GM19035 (cell line): ENCODE measurements at regions not wholly inside any gene's neighbourhood (a gene's known extent, or its start where the extent isn't known, plus 50 kb on each side); places are given as distances from the start of the nearest gene placed in this dataset.

Source experiments
- ATAC-seq: cut with Tn5 transposase; IDR thresholded peaks from one replicate; pipeline ENCODE4 v1.9.1; 2021; ENCODE audit not compliant: unreplicated experiment

DNA sequence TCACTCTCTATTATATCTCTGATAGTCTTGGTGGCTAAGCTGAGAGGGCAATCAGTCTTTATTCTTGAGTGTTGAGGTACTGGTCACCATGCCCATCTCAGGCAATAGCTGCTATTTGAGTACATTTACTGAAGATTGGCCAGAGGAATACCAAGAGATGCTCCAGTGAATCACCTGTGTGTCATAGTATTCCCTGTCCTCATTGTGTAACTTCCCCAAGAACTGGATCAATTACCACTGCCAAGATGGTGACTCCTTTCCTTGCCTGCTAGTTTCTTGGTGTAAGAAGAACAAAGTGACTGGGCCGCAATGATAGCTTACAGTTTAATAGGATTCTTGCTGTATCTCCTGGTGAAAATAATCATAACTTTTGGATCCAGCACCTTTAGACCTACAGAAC, 418.7 kb upstream of the KIF2A start:
- no peak for ATAC-seq

DNA sequence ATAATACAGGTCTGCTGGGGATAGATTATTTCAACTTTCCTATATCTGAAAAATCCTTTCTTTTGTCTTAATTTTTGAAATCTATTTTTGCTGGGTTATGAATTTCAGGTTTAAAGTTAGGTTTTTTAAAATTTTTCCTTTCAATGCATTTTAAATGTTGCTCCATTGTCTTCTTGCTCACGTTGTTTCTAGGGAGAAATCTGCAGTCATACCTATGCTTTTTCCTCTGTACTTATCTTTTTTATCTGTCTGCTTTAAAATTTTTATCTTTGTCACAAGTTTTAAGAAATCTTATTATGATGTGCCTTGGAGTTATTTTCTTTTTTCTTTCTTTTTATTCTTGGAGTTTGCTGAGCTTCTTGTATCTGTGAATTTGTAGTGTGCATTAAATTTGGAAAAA, 412.0 kb upstream of the KIF2A start:
- ATAC-seq = no peak

DNA sequence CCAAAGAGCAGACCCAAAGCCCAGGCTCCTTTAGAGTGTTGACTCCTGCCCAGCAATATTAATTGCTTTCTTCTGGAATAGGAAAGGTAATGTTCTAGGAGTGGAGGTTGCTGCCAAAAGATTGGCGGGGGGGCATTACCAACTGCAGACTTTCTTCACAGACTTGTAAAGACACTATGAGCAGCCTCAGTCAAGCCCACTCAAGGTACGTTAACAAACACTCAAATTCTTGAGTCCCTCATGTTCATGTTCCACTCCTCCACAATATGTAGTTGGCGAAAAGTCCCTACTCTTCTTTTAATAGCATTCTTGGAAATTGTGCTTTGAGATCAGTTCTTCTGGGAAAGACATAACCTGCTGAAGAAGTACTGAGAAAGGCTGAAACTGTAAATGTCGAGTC, 409.2 kb upstream of the KIF2A start:
- ATAC-seq = no peak

DNA sequence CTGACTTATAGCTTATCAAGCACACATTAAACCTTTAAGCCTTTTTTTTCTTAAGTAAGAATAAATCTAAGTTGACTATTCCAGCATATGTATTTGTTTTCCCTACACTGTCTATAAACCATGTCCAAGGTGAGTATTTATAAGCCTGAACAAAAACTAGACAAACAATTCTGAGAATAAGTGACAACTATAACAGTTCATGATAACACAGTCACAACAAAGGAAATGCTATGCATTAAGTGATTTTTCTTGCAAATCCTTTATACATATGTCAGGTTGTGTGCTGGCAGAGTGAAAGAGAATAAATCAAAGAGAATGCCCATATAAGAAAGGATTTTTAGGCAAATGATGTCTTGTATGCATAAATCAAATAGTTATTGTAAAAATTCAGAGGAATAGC, 408.8 kb upstream of the KIF2A start:
- ATAC-seq = no peak

DNA sequence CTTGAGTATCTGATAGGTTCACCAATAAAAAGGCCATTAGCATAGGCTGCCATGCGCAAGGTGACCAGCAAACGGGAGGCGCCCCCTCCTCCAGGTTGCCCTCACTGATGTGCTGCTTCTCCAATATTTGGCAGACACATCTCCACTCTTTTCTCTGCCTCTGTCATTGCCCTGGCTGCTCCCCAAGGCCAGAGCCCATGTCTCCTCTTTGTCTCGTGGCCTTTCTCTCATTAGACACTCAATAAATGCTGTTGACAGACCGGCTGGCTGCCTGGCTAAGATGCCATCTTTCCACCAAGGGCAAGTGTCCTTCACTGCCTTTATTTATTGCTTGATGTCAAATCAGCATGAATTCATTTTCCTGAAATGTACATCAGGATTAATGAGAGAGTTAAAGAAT, 404.0 kb upstream of the KIF2A start:
- ATAC-seq = no peak

DNA sequence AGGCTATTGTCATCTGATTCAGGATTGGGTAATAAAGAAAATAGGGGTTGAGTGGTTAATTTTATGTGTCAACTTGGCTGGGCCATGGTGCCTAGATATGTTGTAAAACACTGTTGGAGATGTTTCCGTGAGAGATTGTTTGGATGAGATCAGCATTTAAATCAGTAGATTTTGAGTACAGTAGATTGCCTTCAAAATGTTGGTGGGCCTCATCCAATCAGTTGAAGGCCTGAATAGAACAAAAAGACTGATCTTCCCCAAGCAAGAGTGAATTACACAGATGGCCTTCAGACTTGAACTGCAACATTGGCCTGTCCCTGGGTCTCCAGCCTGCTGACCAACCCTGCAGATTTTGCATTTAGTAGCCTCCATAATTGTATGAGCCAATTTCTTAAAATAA, 401.3 kb upstream of the KIF2A start:
- ATAC-seq = no peak

DNA sequence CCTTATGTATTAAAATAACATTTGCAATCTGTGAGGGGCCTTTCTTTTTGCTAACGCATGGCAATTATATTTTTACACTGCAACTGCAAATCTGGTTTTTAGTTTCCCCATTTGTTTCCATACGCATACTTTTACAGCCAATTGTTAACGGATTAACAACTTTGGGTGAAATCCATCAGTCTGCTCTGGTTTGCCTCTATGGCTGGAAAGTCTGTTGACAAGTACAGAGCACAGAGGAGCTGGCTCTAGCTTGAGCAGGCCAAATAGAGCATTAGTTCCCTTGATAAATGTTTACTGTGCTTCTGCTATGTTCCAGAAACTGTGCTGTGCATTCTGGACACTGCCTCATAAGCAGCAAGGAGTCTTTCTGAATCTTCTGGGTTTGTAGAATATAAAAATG, 400.4 kb upstream of the KIF2A start:
- ATAC-seq = no peak

DNA sequence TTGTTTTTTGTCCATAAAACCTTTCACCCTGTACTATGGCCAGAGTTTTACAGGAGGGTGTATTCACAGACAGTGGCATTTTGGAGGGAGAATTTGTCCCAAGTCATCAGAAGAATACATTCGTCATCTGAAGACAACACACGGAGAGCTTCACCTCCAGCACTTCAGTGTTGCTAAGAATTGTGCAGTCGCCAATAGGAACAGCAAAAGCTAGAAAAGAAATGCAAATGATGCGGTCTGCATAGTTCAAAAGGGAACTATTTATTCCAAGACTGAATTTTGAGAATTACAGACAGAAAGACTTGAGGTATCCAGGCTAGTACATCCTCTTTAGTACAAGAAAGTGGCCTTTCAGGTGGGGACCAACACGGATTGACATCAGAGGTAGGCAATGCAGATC, 399.2 kb upstream of the KIF2A start:
- no peak for ATAC-seq

DNA sequence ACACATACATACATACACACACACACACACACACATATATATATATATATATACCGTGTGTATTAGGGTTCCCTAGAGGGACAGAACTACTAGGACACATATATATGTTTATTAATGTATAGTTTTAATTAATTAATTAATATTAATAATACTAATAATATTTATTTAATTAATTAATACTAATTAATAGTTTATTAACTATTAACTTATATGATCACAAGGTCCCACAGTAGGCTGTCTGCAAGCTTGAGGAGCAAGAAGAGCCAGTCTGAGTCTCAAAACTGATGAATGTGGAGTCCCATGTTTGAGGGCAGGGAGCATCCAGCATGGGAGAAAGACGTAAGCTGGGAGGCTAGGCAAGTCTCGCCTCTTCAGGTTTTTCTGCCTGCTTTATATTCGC, 398.0 kb upstream of the KIF2A start:
- ATAC-seq = no peak

DNA sequence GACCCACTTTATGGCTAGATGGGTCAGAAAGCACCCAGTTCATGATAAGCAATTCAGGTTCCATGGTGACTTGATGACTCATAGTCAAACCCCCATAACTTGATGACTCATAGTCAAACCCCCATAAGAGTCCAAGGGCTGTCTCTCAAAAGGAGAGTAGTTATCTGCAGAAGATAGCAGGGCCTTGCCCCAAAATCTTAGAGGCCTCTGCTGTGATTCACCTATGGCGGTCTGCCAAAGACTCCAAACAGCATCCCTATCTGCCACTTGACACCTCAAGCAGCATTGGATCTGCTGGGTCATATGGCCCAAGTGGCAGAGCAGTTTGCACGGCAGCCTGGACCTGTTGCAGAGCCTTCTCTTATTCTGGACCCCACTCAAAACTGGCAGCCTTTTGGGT, 395.2 kb upstream of the KIF2A start:
- ATAC-seq = no peak

DNA sequence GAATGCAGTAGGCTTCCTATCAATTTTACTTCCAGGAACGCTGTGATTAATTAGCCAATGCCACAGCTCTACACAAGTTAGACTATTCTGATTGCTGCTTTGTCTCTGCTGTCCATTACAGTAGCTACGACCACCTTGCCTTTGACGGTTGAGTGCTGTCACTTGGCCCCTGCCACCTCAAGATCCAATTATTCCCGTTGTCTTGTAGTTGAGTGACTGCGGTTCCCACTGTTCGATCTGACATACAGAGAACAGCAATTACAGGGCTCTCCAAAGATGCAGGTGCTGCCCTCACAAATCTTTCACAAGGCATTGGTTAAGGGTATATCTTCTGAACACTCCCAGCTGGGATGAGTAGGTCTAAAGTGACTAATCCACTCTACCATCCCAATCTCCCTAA, 393.4 kb upstream of the KIF2A start:
- no peak for ATAC-seq

DNA sequence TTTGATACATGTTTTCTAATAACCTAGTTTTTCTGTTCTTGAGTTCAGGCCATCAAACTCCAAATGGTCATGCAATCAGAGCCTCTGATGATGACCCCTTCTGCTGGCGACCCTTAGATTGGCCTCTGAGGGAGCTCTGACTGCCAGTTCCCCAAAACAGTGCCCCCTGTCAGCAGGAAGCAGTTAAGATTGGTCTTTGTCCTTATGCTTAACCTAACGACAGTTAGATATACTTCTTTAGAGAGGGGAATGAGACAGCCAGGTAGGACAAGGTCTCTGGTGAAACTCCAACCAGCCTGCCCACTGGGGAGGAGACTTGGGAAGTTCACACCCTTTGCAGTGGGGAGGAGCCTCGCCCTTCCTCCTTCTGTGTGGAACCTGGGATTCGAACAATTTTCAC, 390.4 kb upstream of the KIF2A start:
- ATAC-seq = no peak

DNA sequence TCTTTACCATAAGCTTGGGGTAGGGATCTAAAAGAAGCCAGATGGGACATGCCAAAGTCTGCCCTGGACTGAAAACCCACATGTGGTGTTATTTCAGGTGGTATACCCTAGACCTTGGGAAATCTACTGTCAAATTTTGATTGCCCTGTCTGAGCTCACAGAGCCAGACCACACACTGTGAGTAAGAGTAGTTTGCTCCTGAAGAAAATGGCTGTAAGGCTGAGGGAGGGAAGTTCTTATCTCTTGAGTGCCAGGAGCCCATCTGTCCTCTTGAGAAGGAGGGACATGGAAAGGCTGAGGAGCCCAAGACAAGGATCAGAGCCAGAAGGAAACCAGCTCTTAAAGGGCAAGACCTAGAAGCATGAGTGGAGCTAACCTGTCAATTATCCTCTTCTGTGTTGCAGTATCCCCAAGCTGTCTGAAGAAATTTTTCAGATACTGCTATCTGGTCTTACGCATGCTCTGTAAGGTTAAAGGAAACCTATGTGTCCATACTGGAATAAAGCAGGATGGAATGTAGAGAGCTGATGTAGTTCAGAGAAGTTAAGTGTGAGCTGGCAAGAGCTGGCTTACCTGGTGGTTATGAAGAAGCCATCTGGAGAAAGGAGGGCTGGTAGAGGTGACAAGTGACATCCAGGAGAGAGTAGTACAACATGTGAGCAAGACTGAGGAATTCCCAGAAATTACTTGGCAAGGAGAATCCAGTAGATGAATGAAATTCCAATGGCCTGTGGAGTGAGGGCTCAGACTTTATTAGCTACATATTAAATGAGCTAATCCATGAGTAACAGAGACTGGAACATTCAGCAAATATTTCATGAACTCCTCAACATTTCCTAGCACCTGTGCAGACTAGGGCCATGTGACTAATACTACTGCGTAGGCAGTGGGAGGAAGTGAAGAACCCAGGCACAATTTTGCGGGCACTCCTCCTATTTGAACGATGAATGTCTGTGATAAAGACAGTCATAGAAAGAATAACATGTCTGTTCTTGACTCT, 389.1 kb upstream of the KIF2A start:
- ATAC-seq = no peak

DNA sequence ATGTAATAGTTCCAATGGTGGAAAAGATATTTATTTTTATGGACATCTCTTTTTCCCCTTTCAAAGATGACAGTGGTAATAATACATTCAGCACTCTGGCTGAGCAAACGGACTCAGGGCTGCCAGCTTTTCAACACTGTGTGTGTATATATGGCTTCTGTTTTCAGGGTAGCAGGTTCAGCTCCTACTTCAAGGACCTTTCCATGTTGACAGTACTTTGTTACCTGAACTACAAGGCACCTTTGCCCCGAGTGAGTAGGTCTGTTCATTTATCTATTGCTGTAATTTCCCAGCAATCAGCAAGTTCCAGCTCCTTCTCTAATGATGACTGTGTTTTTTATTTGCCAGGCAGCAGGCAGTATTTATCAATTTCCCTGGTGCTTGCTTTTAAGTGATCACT, 387.4 kb upstream of the KIF2A start:
- ATAC-seq = no peak

DNA sequence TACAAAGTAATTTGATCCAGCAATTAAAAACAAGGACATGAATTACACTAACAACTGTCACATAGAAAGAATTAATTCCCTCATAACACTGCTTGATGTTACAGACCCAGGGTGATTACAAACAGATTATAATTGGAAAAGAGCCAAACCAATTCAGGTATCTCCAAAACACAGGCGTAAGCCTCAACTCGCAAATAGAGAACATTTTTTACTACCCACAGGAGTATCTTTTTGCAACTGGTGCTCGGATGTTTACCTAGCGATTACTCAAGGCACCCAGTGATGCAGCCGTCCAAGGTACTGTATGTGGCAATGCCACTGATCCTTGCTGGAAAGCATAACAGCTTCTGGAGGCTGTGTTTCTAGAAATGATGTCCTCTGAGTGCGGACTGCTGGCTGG, 386.1 kb upstream of the KIF2A start:
- ATAC-seq = no peak

DNA sequence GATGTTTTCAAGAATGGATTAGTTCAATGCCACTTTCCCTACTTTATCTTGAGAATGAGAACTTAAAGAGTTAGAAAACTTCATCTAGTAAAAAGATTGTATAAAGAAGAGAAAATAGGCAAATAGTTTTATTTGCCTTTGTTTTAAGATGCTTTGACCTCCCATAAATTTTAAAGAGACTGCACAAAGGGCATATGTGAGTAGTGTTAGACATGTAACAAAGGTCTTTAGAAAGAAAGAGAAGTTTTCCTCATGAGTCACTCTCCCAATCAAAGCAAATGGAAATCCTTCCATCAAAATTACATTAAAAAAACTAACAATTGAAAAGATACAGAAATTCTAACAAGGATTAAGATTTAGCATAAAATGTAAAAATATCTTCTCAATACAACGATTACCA, 381.8 kb upstream of the KIF2A start:
- ATAC-seq = no peak

DNA sequence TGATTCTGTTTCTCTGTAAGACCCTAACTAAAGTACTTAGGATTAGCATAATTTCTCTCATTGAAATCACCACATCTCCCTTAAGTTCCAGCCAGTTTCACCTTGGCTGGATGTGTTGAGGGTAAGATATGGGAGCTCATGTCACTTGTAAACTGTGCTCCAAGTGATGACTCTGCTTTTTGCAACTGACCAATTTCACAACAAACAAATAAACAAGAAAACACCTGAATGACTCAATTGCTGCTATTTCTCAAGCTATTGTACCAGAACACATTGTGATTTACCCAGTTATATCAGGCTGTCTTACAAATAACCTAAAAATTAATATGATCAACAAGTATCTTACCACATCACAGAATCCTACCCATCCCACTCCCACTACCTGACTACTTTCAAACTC, 379.1 kb upstream of the KIF2A start:
- ATAC-seq = no peak

DNA sequence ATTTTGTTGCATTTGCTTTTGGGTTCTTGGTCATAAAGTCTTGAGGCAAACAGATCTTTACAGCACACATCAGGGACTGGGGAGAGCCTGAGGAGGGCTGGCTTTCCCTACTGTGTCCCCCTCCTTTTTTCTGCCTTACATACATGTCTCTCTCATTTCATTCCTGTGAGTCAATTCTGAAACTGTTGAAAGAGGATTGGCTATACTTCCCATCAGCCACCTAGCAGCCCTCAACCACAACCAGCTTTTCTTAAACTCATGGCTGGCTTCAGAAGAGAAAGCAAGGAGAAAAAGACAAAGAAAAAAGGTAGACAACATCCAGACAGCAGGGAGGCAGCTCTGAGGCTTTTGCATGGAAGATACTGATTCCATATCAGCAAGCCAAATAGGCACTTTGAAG, 374.8 kb upstream of the KIF2A start:
- ATAC-seq = no peak

DNA sequence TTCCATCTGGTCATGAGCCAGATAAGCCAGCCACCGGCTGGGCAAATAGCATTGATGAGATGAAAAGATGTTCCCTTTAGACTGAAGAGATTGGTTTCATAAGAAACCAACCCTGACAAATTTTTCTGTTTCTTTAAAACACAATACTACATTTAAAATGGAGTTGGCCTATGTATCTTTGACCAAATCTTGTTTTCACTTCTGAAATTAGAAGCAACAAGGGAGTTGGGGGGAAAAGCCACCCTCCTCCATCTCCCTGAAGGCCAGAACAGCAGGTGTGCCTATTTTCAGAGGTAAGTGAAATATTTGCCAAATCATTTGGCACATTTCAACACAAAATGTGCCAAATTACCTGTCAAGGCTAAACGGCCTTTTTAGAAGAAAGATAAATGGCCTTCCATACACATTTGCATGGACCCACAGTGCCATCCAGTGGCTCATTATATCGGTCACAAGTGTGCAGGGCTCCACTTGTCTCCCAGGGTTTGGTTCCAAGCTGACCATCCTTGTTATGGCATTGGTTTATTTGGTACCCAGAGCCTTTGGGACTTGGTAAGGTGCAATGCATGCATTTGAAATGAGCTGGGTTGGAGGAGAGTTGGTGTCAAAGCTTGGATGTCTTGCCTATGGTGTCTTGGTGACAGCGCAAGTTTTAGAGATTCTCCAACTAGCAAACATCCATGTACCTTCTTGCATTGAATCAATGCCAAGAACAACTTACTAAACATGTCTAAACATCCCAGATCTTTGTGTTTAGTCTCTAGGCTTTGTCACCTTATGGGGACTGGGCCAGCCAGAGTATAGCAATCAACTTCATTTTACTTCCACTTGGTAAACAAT, 372.0 kb upstream of the KIF2A start:
- ATAC-seq = peak; percentile 69

DNA sequence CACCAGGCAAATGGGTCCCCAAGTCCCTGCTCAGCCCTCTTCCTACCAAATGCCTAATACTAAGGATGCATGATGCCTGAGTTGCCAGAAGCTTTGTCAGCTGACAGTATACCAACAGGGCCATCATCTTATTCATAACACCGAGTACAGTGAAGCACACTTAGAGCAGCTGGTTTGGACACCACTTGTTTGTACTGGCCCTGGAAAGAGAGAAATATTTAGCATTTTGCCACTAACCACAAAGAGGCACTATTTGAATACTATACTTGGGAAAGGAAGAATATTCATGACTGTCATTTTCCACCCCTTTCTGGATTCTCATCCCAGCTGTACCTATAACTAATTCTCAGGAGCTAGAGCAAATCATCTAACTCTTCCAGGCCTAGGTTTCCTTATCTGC, 364.4 kb upstream of the KIF2A start:
- ATAC-seq = no peak

DNA sequence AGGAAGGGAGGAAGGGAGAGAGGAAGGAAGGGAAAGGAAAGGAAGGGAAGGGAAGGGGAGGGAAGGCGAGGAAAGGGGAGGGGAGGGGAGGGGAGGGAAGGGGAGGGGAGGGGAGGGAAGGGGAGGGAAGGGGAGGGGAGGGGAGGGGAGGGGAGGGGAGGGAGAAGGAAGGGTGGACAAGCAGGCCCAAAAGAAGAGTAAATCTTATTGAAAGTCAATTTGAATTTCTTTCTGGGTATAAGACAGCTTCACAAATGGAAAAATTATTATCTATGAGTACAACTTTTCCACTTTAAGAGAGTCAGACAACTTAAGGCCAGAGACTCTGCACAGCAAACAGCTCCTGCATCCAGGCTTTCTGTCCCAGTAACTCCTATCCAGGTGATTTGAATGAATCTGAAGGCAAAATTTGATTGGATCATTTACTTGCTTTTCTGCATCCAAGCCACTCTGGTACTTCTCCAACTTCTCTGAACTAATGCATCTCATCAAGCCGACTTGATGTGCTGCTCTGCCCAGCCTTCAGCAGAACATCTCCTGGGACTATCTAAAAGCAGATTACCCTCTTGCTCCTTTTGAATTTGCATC, 363.4 kb upstream of the KIF2A start:
- no peak for ATAC-seq

DNA sequence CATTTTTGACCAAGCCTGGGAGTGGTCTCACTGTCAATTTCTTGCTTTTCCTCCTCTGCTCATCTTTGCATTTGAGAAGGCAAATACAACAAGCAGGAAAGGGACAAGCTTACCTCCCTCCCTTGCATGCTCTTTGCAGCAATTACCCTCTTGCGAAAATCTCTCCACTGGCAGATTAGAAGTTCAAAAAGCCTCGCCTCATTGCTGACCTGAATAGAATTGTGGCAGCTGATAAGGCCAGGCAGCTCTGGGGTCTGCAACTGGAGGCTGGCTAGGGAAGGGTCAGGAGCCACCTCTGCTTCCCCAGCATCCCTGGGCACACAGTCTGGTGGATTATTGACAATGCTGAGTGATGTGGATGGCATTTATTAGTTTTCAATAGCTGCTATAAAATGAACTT, 362.3 kb upstream of the KIF2A start:
- ATAC-seq = no peak
